ENCODE measurements at regions not wholly inside any gene's neighbourhood (a gene's known extent, or its start where the extent isn't known, plus 50 kb on each side); places are given as distances from the start of the nearest gene placed in this dataset.

DNA sequence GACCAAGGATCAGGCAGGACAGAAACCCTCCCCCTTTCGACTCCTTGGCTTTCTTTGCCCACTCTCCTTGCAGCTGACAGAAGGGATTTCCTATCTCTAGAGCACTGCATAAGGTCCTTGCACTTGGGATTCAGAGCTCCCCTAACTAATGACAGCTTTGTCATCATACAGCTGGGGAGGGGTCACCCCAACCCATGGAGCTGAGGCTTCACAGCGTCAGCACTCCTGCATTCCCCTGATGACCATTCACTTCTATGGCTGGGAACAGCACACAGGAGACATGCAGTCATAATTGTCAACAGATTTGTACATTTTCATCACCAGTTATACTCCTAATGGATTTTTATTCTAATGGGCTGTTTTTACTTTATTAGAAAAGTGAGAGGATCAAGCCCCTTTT lies 161.7 kb upstream of the C1orf87 start:
- no peak for DNase-seq

DNA sequence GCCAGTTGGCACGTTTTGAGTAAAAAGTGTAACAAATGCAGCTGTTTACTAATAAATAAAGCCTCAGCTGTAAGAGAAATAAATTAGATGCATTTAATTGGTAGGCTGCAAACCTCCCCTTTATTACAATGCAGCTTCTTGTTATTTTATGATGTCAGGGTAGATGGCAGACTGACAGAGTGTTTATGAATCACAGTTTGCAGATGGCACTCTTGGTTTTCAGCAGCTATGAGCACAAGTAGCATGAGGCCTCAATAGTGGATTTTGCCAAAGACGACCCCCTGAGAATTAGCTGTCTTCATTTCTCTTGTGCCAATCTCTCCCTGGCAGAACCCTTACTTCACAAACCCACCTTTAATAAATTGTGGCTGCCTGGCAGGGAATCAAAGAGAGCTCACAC lies 161.2 kb upstream of the C1orf87 start:
- peak in 1 of 2 experiments; percentile 59 for DNase-seq

DNA sequence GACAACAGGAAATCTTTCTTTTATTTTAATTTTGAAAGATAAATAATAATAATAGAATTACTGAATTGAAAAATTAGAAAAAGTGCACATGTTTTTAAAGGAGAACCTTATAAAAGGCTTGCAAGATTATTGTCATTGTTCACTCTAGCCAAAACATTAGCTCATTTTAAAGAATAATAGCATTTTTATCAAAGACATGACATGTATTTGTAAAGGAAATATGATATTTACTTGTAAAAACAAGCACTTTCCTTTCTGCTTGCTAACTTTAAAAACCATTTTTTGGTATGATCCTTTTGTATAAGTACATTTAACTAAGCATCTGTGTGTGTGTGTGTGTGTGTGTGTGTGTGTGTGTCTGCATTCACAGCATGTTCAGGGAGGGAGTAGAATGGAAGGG lies 156.3 kb upstream of the C1orf87 start:
- DNase-seq = no peak

DNA sequence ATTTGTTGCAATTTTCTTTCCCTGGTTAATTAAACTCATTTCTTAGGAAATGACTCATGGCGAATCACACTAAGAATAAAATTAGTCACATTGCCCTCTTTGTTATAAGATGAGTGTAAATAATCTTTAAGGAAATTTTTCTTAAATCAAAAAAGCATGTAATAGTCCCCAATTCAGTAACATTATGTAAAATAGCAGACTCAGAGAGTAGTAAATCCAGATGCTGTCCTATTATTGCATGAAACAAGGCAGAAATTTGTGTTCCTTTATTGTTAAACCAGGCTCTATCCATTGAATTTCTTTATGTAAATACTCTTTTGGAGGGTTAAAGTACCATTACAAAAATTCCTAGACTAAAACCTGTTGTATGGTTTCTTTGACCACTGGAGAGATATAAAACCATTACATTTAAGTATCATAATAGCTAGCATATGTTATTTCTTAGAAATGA lies 154.5 kb upstream of the C1orf87 start:
- no peak for DNase-seq

DNA sequence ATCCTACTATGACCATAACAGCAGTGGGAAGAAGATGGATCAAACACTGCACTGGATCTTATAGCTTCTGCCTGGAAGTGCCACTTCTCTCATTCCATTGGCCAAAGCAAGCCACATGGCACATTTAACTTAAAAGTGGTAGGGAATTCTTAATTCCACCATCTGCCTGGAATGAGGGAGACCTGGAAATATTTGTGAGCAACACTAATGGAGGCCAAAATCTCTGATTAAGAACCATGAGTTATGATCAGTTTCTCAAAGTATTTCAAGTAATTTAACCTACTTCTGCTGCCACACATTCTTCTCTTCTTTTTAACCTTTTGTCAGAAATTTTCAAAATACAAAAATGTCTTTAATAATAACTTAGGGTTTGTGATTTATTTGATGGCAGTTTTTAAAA lies 154.0 kb upstream of the C1orf87 start:
- no peak for DNase-seq

DNA sequence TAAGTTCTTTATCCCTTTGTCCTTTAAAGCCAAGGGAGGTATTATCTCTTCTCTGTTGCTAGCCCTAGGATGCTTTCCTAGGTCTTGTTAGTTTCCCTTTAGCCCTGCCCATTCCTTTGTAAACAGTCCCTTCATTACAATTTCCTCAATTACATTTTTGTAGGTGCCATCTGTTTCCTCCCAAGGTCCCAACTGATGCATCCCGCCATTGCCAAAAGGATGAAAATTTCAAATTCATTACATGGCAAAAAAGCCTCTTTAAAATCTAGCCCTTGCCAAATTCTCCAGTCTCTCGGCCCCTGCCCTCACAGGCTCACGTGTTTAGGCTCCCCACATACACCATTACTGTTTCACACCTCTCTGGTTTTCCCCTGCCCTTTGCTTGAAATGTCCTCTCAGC lies 151.9 kb upstream of the C1orf87 start:
- DNase-seq = peak in 1 of 2 experiments; percentile 76

DNA sequence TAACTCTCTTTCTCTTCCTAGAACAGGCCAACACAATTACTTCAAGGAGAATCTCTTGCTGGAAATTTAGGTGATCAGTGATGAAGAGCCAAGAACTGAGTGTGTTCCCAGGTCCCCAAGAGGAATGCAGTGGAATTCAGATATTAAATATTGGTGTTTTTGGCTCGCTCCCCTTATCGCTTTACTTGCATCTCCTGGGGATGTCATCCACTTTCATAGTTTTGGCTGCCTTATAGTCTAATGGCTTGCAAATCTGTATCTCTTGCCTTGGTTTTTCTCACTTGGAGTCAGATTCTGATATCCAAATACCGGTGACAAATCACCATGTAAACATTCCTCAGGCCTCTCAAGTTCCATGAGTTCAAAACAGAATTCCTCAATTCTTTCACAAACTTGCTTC lies 151.0 kb upstream of the C1orf87 start:
- no peak for DNase-seq

DNA sequence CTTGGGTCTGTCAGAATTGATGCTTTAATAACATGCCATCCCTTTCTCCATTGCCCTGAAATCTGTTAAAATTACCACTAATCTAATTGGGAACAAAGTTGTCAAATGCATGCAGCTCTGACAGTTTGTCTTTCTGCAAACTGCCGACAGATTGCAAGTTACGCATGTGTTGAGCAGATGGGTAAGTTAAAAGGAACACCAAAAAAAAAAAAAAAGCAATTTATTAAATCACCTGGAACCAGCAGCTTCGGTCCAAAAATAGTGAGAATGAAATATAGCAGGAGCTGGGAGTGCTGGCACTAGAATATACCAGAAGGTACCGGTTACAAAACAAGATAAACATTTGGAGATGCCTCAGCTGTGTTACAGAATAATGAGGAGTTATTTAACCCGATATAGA lies 149.6 kb upstream of the C1orf87 start:
- DNase-seq = peak; percentile 41 to 85

DNA sequence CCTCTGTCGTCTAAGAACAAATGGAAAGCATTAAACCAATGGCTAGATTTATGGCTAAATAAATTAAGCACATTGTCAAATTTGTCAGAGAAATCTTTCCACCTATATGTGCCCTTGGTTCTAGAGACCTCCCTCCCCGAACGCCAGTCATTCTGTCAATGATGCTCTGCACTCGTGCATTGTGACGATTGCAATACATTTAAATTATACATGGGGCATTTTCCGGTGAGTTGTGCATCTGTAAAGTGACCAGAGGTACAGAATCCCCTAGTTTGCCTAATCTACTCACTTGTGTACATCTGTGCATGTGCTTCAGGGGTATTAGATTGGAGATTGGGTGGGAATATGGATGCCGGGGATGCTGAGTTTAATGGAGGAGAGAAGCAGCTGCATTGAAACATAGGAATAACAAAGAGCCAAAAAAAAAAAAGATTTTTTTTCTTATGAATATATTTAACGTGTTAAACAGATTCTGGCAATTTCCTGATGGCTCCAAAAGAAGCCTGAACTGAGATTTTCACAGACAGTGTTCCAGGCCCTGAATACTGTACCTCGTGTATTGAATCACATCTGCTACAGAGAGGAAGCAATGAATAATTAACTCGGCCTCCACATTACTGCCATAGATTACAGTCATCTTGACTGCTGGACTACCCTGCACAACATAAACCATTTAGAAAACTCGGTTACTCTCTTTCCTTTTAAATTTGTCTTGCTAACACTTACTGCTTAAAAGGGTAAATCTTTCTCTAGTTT lies 149.0 kb upstream of the C1orf87 start:
- peak in 1 of 2 experiments; percentile 54 for DNase-seq

DNA sequence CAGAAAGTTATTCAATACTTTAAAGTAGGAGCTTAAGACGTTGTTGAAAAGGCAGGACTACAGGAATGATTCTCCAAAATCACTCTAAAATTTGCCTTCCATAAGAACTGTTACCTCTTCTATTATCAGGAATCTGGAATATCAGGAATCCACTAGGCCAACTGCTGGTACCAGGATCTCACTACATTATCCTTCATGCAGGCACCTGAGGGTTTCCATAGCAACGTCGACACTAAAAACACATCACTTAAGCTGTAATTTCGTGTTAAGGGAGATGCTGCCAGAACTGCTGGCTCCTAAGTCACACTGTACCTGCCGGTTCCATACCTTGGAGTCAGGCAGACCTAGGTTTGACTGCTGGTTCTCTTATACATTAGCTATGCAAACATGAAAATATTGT lies 139.7 kb upstream of the C1orf87 start:
- no peak for DNase-seq

DNA sequence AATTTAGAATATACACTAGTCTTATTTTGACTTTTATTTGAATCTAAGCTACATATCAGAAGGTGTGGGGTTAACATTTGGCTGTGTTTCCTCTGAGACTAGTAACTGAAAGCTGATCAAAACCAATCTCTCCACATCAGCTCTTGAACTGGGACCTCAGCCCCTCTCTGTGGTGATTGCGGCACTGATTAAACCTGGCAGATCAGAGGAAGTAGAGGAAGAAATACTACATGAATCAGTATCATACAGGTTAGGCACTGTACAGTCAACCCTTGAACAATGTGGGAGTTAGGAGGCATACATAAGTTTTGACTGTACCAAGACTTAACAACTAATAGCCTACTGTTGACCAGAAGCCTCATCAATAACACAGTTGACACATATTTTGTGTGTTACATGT lies 122.5 kb upstream of the C1orf87 start:
- DNase-seq = no peak

DNA sequence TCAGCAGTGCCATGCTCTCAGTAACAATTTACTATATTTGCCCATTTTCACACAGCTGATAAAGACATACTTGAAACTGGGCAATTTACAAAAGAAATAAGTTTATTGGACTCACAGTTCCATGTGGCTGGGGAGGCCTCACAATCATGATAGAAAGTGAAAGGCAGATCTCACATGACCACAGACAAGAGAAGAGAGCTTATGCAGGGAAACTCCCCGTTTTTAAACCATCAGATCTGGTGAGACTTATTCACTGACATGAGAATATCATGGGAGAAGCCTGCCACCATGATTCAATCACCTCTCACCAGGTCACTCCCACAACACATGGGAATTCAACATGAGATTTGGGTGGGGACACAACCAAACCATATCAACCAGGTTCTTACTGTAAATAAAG lies 112.1 kb upstream of the C1orf87 start:
- no peak for DNase-seq

DNA sequence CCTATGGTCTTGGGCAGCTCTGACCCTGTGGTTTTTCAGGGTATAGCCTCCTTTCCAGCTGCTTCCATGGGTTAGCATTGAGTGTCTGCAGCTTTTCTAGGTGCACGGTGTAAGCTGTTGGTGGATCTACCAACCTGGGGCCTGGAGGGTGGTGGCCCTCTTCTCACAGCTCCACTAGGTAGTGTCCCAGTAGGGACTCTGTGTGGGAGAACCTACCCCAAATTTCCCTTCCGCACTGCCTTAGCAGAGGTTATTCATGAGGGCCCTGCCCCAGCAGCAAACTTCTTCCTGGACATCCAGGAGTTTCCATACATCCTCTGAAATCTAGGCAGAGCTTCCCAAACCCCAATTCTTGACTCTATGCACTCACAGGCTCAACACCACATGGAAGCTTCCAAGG lies 111.0 kb upstream of the C1orf87 start:
- DNase-seq = no peak

DNA sequence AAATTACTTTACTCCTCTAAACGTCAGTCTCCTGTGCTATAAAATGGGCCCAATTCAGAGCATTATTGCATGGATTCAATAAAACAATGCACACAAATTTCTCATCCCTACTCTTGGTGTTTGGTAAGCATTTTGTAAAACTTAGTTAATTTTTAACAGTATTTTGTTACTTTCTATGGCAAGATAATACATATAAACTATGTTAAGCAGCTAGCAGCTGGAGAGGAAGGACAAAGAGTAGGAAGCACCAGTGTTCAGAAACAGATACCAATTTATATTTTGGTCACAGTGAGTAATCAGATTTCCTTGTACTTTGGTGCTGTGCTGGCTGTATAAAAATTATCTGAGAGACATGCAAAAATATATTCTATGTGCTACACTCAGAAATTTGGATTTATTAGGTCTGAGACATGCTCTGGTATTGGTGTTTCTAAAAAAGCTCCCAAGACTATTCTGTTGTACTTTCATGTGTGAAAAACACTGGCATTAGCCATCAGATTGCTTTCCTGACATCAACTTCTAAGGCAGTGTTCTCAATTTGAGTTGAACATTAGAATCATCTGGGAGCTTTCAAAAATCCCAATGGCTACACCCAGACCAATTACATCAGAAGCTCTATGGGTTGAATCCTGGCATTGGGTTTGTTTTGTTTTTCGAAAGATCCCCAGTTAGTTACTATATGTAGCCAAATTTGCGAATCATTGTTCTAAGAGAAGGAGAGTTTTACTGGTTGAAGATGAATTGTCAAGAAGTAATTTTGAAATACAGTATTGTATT lies 100.3 kb upstream of the C1orf87 start:
- no peak for DNase-seq

DNA sequence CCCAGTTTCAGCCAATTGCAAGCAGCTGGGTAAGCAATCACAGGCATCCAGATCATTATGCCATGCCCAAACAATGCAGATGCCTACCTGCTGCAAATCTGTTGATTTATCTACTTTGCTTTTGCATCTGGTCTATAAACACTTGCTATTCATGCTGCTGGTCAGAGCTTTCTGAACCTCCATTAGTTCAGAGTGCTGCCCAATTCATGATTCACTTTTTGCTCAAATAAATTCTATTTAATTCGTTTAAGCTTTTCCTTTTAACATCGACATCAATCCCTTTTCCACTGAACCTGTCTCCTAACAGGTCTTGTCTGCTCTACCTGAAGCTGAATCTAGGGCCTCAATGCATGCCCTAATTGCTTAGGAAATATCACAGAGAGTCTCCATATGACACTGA lies 99.4 kb upstream of the C1orf87 start:
- no peak for DNase-seq

DNA sequence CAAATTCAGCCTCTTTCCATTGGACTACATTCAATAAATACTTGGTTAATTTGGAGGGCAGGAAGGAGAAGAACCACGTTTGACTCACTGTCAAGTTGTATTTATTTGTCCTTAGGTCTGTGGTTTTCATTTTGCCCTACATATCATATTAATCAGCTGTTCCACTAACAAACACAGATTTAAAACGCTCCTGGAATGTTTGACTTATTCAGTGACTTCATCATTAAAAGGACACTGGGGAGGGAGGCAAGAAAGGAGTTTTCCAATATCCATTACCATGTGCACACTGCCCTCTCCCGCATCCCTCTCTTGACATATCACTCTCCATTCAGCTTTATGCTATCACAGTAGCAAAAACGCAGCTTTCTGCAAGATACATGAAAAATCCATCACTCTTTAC lies 98.2 kb upstream of the C1orf87 start:
- no peak for DNase-seq

DNA sequence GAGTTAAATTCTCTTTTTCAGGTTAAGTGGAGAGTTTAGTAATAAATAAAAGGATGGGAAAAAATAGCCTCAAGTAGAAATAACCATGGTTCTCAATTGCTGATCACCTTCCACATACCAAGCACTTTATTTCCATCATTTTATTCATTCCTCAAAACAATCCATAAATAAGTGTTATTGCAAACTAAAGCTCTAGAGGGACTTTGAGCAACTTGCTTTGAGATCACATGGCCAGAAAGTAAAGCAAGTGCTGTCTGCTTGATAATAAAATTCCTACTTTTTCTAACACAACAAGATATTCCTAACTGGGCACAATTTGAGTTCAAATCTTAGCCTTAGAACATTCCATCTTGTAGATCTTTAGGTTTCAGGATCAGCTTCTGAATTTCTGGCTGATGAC lies 97.1 kb upstream of the C1orf87 start:
- no peak for DNase-seq

DNA sequence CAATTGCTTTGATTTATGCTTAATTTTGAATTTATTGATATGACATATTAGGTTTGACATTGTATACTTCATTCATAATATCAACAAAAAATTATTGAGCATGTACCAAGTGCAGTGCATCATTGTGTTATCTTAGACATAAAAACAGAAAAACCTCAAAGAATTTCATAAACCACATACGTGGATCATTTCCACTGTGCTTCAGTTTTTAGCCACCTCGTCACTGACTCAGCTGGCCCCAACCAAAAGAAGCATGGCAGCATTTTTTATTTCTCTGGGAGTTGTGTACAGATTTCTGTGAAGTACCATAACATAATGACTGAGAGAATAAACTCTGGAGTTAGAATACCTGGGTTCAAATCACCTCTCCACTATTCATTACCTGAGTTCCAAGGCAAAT lies 95.6 kb upstream of the C1orf87 start:
- no peak for DNase-seq

DNA sequence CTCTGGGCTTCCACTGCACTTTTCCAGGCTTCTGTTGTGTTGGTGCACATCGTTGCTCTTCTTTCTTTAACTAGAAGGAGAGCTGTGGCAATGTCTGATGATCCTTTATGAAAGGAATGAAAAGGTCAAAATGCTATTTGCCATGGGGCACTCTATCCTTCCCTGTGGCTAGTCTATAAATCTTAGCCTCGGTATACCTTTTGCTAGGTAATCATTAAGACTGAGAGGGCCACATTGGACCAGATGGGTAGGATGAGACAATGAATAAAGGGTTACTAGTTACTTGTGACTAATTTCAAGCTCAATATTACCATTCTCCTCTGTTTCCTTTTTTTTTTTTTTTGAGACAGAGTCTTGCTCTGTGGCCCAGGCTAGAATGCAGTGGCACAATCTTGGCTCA lies 89.4 kb upstream of the C1orf87 start:
- DNase-seq = no peak

DNA sequence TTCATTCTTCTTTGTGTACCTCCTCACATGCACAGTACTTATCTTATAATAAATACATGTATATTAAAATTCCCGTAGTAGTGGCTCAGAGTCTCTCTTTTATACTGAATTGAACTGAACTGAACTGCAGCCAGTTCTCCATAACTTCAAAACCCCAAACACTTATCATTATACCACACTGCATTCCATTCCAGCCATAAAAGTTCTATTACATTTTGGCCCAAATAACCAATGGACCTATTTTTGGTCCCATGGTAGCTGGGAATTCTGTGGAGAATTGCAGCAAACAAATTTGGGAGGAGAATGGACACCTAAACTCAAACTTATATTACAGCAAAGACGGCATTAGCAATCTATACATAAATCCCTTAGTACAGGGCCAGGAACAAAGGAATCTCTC lies 86.6 kb upstream of the C1orf87 start:
- DNase-seq = no peak

DNA sequence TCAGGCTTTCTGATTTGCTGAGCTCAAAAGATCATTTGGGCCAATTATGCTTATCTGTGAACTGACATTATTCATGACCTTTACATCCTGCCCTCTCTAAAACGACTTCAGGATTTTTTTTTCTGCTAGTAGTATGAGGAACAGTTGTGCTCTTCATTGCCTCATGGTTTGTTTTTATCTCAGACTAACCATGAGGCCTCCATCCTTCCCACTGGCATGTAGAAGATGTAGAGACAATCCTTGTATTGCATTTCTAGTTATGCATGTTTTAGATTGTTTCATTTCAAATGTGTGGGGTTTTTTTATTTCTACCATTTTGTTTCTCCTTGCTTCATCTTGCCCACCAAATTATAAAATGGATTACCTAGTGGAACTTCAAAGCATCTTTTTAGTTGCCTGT lies 82.8 kb upstream of the C1orf87 start:
- DNase-seq = no peak

DNA sequence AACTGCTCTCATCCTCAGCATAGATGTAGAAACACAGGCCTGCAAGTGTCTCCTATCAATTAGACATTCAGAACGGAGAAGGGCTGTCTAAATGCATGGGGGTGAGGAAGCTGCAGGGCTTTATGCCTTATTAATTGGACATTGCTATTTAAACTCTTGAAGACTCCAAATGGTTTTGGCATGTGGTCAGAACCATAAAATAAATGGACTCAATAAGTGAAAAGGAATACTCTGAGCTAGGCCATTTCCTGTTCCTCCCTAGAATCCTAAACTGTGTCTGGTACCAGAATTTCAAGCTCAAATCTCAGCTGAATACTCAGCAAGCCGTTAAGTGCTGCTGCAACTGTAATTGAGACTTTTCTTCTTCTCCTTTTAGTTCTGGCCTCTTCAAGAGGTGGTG lies 80.4 kb upstream of the C1orf87 start:
- no peak for DNase-seq

DNA sequence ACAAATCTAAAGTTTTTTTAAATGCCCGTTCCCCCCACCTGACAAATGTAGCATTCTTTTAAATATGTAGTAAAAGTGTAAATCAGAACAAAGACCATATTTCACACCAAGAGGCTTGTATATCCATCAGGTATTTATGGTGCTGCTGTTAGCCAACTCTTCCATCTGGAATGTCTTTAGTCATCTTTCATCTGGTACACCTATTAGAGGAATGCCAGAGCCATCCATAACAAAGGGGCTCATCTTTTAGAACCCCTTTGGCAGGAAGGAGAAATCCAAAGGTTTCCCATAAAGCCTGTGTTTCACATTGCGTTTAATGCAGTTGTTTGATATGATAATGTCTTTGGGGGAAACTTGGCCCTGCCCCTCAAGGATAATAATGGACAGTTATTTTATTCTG lies 79.3 kb upstream of the C1orf87 start:
- DNase-seq = no peak

DNA sequence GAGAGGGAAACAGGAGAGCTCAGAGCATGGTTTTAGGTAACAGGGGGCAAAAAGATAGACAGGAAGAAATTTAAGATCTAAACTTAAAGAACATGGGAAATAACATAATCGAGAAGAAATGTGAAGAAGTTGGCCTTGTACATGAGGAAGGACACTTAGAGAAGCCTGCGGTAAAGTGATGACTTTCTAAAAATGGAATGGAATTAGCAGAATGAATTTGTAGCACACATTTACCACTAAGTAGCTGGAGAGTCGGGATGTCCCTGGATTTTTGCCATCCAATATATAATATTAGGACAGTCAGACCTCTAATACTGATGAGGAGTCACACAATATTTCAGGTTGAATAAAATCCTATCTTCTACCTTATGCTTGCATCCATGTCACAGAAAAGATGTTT lies 77.7 kb upstream of the C1orf87 start:
- DNase-seq = no peak

DNA sequence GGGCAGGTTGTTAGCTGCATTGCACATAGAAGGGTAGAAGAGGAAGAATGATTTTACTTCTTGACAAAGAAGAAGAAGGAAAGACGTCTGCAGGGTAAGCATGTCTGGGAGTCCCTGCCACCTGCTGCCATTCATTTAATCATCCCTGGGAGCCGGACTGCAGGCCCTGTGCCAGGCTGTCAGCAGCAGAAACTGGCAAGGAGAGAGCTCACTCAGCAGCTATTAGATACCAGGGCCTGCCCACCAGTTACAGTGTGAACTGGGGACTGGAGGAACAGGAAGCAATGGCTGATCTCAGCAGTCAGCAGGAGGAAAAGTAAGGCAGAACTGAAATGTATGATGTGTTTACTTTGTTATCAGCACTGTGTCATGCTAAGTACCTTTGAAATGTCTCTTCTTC lies 75.7 kb upstream of the C1orf87 start:
- peak; percentile 69 to 91 for DNase-seq
